MM.1S (cell line): ENCODE measurements at regions not wholly inside any gene's neighbourhood (a gene's known extent, or its start where the extent isn't known, plus 50 kb on each side); places are given as distances from the start of the nearest gene placed in this dataset.

Source experiments
- DNase-seq: peaks from one replicate; pipeline ENCODE4 v3.0.0-alpha.2; 2015
- H2AFZ ChIP-seq: fragments of 300-600 bp; sonication (generic); 2 replicates; pipeline ENCODE4 v1.6.0; 2016; ENCODE audit warnings: antibody characterized with exemption, low read length
- H3F3A ChIP-seq: fragments of 300-600 bp; sonication (generic); 2 replicates; pipeline ENCODE4 v1.6.1; 2016; ENCODE audit warnings: mild to moderate bottlenecking, antibody characterized with exemption, low read length, moderate library complexity, mixed read lengths; ENCODE audit not compliant: insufficient read depth
- H3K27ac ChIP-seq: fragments of 300-600 bp; sonication (generic); 2 replicates; pipeline ENCODE4 v1.5.1; 2016; ENCODE audit warnings: mild to moderate bottlenecking, low read length
- H3K27me3 ChIP-seq: fragments of 300-600 bp; sonication (generic); replicated peaks from 2 replicates; pipeline ENCODE4 v1.6.0; 2016; ENCODE audit warnings: low read length; ENCODE audit not compliant: insufficient read depth
- H3K36me3 ChIP-seq: fragments of 300-600 bp; sonication (generic); replicated peaks from 2 replicates; pipeline ENCODE4 v1.6.1; 2016; ENCODE audit warnings: mild to moderate bottlenecking, low read length, mixed read lengths; ENCODE audit not compliant: insufficient read depth
- H3K4me1 ChIP-seq: fragments of 300-600 bp; sonication (generic); 2 replicates; pipeline ENCODE4 v1.6.1; 2016; ENCODE audit warnings: low read length, mixed read lengths
- H3K4me2 ChIP-seq: fragments of 300-600 bp; sonication (generic); 2 replicates; pipeline ENCODE4 v1.6.0; 2016; ENCODE audit warnings: low read depth, low read length
- H3K4me3 ChIP-seq: fragments of 300-600 bp; sonication (generic); 2 replicates; pipeline ENCODE4 v1.5.1; 2016; ENCODE audit warnings: low read length, mixed read lengths
- H3K79me2 ChIP-seq: fragments of 300-600 bp; sonication (generic); 2 replicates; pipeline ENCODE4 v1.6.1; 2016; ENCODE audit warnings: mixed run types, low read length, mixed read lengths
- H3K9ac ChIP-seq: fragments of 300-600 bp; sonication (generic); 2 replicates; pipeline ENCODE4 v1.6.1; 2016; ENCODE audit warnings: low read length, mixed read lengths
- H3K9me2 ChIP-seq: fragments of 300-600 bp; sonication (generic); replicated peaks from 2 replicates; pipeline ENCODE4 v1.6.1; 2016; ENCODE audit warnings: mild to moderate bottlenecking, low read length, mixed read lengths; ENCODE audit not compliant: insufficient read depth
- H3K9me3 ChIP-seq: fragments of 300-600 bp; sonication (generic); replicated peaks from 2 replicates; pipeline ENCODE4 v1.6.1; 2016; ENCODE audit warnings: mild to moderate bottlenecking, low read length, mixed read lengths; ENCODE audit not compliant: insufficient read depth
- H4K20me1 ChIP-seq: fragments of 300-600 bp; sonication (generic); 2 replicates; pipeline ENCODE4 v1.6.1; 2016; ENCODE audit warnings: mild to moderate bottlenecking, low read length, moderate library complexity, mixed read lengths; ENCODE audit not compliant: insufficient read depth
- EZH2 ChIP-seq: fragments of 300-600 bp; sonication (generic); optimal IDR thresholded peaks from 2 replicates; pipeline ENCODE3; 2017; ENCODE audit warnings: low read depth, mild to moderate bottlenecking, antibody characterized with exemption, low read length, mixed read lengths
- EZH2phosphoT487 ChIP-seq: fragments of 300-600 bp; sonication (generic); IDR thresholded peaks from 2 replicates; pipeline ENCODE4 v1.6.1; 2018; ENCODE audit warnings: antibody characterized with exemption, low read length
- TF ChIP-seq, protein P1 (sequence below): fragments of 300-600 bp; sonication (generic); IDR thresholded peaks from 2 replicates; pipeline ENCODE4 v1.5.1; 2016; ENCODE audit warnings: antibody characterized with exemption, low read length, mixed read lengths

DNA sequence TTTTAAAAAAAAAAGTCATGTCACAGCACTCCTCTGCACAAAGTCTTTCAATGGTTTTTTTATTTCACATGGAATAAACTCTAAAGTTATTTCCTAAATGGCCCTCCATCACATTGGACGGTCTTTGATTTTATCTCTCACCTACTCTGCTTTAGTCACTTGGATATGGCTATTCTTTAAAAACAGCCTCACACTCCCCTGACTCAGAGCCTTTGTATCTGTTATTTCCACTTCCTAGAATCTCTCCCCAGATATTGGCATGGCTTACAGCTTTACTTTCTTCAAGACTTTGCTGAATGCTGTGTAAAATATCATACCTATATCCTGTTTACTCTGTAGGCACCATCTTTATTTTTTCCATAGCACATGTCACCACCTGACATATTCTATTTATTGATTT, 194.7 kb upstream of the MCHR2 start:
- Histone ChIP-seq H3K27ac (no peak overlapping the region), H4K20me1 (no peaks in the 10 kb centered on the region), H3K79me2 (no peaks in the 10 kb centered on the region), H3K9me3 (no peaks in the 10 kb centered on the region), H3K36me3 (no peaks in the 10 kb centered on the region), H3K4me3 (no peak overlapping the region), H3K4me2 (no peak overlapping the region), H2AFZ (no peak overlapping the region), H3K4me1 (no peaks in the 10 kb centered on the region), H3K9ac (no peak overlapping the region), H3K9me2 (no peaks in the 10 kb centered on the region), H3K27me3 (no peaks in the 10 kb centered on the region), H3F3A (no peaks in the 10 kb centered on the region)
- TF ChIP-seq, protein P1, sequence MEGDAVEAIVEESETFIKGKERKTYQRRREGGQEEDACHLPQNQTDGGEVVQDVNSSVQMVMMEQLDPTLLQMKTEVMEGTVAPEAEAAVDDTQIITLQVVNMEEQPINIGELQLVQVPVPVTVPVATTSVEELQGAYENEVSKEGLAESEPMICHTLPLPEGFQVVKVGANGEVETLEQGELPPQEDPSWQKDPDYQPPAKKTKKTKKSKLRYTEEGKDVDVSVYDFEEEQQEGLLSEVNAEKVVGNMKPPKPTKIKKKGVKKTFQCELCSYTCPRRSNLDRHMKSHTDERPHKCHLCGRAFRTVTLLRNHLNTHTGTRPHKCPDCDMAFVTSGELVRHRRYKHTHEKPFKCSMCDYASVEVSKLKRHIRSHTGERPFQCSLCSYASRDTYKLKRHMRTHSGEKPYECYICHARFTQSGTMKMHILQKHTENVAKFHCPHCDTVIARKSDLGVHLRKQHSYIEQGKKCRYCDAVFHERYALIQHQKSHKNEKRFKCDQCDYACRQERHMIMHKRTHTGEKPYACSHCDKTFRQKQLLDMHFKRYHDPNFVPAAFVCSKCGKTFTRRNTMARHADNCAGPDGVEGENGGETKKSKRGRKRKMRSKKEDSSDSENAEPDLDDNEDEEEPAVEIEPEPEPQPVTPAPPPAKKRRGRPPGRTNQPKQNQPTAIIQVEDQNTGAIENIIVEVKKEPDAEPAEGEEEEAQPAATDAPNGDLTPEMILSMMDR = no peak
- TF ChIP-seq EZH2 (no peak), EZH2phosphoT487 (no peak)
- DNase-seq = no peak

DNA sequence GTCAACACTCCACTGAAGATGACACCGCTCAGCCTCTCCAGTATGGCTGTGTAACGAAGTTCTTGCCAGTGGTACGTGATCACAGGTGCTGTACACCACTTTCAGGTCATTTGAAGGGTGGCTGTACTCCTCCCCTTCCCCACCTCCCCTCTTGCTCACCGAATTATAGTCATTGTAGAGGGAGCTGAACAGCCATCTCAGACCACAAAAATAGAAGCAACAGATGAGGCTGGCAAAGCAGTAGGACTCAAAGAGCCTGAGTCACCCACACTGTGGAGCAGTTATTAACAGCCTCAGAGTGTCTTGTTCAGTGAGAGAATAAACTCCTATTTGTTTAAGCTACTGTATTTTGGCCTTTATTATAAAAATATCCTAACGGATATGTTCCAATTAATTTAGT, 192.5 kb upstream of the MCHR2 start:
- H3K4me3 ChIP-seq = no peak overlapping the region
- H3K79me2 ChIP-seq = no peaks in the 10 kb centered on the region
- no peaks in the 10 kb centered on the region for H3K36me3 ChIP-seq
- no peaks in the 10 kb centered on the region for H3K4me1 ChIP-seq
- TF ChIP-seq, protein P1 = no peak
- TF ChIP-seq EZH2phosphoT487 (no peak), EZH2 (no peak)
- no peaks in the 10 kb centered on the region for H3K27me3 ChIP-seq
- no peaks in the 10 kb centered on the region for H4K20me1 ChIP-seq
- H3K4me2 ChIP-seq = no peak overlapping the region
- DNase-seq = no peak
- no peak overlapping the region for H3K27ac ChIP-seq
- H3F3A ChIP-seq = no peaks in the 10 kb centered on the region
- H2AFZ ChIP-seq = no peak overlapping the region
- no peaks in the 10 kb centered on the region for H3K9me2 ChIP-seq
- H3K9me3 ChIP-seq = no peaks in the 10 kb centered on the region
- H3K9ac ChIP-seq = no peak overlapping the region

DNA sequence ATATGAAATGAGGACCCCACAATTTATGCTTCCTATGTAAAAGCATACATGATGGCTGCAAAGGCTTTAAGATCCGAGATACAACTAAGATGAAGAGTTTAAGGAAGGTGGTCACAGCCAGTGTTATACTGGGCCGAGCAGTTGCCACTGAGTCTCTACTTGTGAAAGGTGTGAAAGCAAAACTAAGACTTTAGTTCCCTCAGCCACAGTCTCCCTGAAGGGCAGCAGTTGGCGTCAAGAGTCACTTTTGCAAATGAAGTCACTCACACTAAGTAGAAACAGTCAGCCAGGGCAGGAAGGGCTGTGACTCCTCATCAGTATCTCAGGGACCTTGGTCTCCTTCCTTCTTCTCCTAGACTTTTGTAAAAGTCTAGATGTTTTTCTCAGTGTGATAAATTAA, 191.6 kb upstream of the MCHR2 start:
- Histone ChIP-seq H3K4me3 (no peak overlapping the region), H3K9me3 (no peaks in the 10 kb centered on the region), H3K27me3 (no peaks in the 10 kb centered on the region), H3K4me2 (0 out of 2 replicates have a peak overlapping the region, but pooled peaks have one; percentile 13), H4K20me1 (no peaks in the 10 kb centered on the region), H3K36me3 (no peaks in the 10 kb centered on the region), H3K9ac (no peak overlapping the region), H3F3A (no peaks in the 10 kb centered on the region), H3K27ac (no peak overlapping the region), H2AFZ (0 out of 2 replicates have a peak overlapping the region, but pooled peaks have one; percentile 10), H3K9me2 (no peaks in the 10 kb centered on the region), H3K79me2 (no peaks in the 10 kb centered on the region), H3K4me1 (no peaks in the 10 kb centered on the region)
- peak; percentile 7 for DNase-seq
- TF ChIP-seq, protein P1 = no peak
- TF ChIP-seq EZH2 (no peak), EZH2phosphoT487 (no peak)
